DND-41 (cell line): ENCODE measurements at regions not wholly inside any gene's neighbourhood (a gene's known extent, or its start where the extent isn't known, plus 50 kb on each side); places are given as distances from the start of the nearest gene placed in this dataset.

Experiments used
- EZH2 ChIP-seq: IDR thresholded peaks from 3 replicates; pipeline ENCODE4 v1.6.1; 2012; ENCODE audit warnings: borderline replicate concordance, low read depth, mild to moderate bottlenecking, moderate library complexity, low read length, inconsistent platforms; ENCODE audit not compliant: severe bottlenecking
- TF ChIP-seq, protein P1 (sequence below): IDR thresholded peaks from 2 replicates; pipeline ENCODE4 v1.5.1; 2012; ENCODE audit warnings: borderline replicate concordance, low read length, moderate library complexity, mild to moderate bottlenecking; ENCODE audit not compliant: poor library complexity, severe bottlenecking; ENCODE audit errors: extremely low read depth

DNA sequence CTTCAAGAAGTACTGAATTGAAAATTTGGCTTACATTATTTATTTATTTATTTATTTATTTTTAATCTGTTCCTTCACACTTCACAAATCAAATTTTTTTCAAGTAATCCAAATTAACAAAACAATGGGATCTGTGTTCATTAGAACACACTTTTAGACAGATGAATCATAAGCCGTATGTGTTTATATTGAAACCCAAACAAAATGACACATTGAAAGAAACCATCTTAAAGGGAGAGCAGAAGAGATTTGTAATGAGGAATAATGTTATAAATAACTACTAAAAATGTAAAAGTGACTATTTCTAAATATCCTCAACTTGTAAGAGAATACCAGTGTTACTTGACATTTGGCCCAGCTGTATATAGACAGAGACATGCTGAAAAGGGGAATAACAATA lies 991.0 kb upstream of the CHAC2 start:
- TF ChIP-seq, protein P1, sequence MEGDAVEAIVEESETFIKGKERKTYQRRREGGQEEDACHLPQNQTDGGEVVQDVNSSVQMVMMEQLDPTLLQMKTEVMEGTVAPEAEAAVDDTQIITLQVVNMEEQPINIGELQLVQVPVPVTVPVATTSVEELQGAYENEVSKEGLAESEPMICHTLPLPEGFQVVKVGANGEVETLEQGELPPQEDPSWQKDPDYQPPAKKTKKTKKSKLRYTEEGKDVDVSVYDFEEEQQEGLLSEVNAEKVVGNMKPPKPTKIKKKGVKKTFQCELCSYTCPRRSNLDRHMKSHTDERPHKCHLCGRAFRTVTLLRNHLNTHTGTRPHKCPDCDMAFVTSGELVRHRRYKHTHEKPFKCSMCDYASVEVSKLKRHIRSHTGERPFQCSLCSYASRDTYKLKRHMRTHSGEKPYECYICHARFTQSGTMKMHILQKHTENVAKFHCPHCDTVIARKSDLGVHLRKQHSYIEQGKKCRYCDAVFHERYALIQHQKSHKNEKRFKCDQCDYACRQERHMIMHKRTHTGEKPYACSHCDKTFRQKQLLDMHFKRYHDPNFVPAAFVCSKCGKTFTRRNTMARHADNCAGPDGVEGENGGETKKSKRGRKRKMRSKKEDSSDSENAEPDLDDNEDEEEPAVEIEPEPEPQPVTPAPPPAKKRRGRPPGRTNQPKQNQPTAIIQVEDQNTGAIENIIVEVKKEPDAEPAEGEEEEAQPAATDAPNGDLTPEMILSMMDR: no peak
- TF ChIP-seq EZH2: no peak
